GM20000 (cell line): ENCODE measurements at regions not wholly inside any gene's neighbourhood (a gene's known extent, or its start where the extent isn't known, plus 50 kb on each side); places are given as distances from the start of the nearest gene placed in this dataset.

Experiments used
- DNase-seq: peaks from one replicate; pipeline ENCODE4 v3.0.0; 2012; ENCODE audit warnings: low spot score
- CTCF ChIP-seq: IDR thresholded peaks from 2 replicates; pipeline ENCODE4 v1.5.1; 2012; ENCODE audit warnings: mild to moderate bottlenecking, control low read depth; ENCODE audit errors: extremely low read depth, missing control alignments

- no peak for DNase-seq
- no peak for TF ChIP-seq CTCF
Observed at GRCh38 chr7:11931307-11931706, 99.3 kb upstream of the THSD7A start.

GRCh38 chr7:11934796-11935195, 102.8 kb upstream of the THSD7A start:
- TF ChIP-seq CTCF = no peak
- DNase-seq = no peak

GRCh38 chr7:11935905-11936304, 103.9 kb upstream of the THSD7A start:
- TF ChIP-seq CTCF = no peak

GRCh38 chr7:11946794-11947193, 114.8 kb upstream of the THSD7A start:
- no peak for DNase-seq
- no peak for TF ChIP-seq CTCF

More at GRCh38 chr7:11935905-11936304, 103.9 kb upstream of the THSD7A start:
- DNase-seq = no peak

- TF ChIP-seq CTCF = no peak
- no peak for DNase-seq
Observed at GRCh38 chr7:11950281-11950680, 118.3 kb upstream of the THSD7A start.

- no peak for DNase-seq
Observed at GRCh38 chr7:11950942-11951341, 118.9 kb upstream of the THSD7A start.

GRCh38 chr7:11951909-11952308, 119.9 kb upstream of the THSD7A start:
- no peak for TF ChIP-seq CTCF
- no peak for DNase-seq

More at GRCh38 chr7:11950942-11951341, 118.9 kb upstream of the THSD7A start:
- no peak for TF ChIP-seq CTCF
